ENCODE measurements at regions not wholly inside any gene's neighbourhood (a gene's known extent, or its start where the extent isn't known, plus 50 kb on each side); places are given as distances from the start of the nearest gene placed in this dataset.

- TF ChIP-seq, protein P1, sequence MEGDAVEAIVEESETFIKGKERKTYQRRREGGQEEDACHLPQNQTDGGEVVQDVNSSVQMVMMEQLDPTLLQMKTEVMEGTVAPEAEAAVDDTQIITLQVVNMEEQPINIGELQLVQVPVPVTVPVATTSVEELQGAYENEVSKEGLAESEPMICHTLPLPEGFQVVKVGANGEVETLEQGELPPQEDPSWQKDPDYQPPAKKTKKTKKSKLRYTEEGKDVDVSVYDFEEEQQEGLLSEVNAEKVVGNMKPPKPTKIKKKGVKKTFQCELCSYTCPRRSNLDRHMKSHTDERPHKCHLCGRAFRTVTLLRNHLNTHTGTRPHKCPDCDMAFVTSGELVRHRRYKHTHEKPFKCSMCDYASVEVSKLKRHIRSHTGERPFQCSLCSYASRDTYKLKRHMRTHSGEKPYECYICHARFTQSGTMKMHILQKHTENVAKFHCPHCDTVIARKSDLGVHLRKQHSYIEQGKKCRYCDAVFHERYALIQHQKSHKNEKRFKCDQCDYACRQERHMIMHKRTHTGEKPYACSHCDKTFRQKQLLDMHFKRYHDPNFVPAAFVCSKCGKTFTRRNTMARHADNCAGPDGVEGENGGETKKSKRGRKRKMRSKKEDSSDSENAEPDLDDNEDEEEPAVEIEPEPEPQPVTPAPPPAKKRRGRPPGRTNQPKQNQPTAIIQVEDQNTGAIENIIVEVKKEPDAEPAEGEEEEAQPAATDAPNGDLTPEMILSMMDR (IDR thresholded peaks at IDR 0.05): no peak
- no peak for TF ChIP-seq POLR2A (IDR thresholded peaks at IDR 0.05)
- TF ChIP-seq POLR2AphosphoS5 (IDR thresholded peaks at IDR 0.05): no peak
- TF ChIP-seq EP300 (IDR thresholded peaks at IDR 0.05): no peak
These were observed 188.7 kb upstream of the TNRC6C start for GRCh38 chr17:77769762-77770161.

Data from stomach (tissue), 4 donors.